ENCODE measurements at regions not wholly inside any gene's neighbourhood (a gene's known extent, or its start where the extent isn't known, plus 50 kb on each side); places are given as distances from the start of the nearest gene placed in this dataset.
A peak's percentile ranks its signal among the peaks of the same experiment; 100 is the strongest.

DNA sequence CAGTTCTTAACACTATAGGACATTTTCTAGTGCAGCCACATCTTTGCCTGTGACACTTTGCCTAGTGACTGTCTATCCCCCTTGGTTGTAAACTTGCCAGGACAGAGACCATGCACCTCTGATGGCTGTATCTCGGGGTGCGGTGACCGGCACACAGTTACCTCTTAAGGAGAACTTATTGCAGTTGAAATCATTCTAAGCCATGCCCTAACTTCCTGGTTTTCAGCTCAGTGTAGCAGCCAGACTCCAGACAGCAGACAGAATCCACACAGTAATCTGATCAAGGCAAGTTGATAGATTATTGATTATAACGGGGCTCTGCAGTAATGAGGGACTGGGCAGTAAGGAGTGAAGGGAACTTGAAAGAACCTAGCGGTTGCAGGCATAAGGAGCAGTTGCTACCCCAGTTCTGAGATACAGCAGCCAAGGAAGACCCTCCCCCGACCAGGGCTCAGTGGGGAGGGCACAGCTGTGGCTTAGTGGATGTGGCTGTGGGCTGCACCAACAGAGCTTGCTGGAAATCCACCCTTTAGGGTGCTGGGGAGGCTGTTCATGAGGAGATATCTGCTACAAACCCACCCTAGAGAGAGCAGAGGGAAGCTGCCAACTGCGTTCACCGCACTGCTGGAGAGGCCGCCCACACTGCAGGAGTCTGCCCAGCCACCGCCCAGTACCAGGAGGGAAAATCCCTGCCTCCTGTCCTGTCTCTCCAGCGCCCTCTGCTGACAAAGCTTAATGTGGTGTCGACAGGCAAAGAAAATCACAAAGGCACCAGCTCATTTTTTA lies 58.2 kb upstream of the BEGAIN start:
- no peak overlapping the region for H3K9ac ChIP-seq (ENCODE audit: low read length)
- no peak overlapping the region for H3K4me2 ChIP-seq (ENCODE audit: low read depth, low read length, poor library complexity, severe bottlenecking)
- no peaks in the 10 kb centered on the region for H3K4me1 ChIP-seq (ENCODE audit: low read length)
- H3K27ac ChIP-seq (ENCODE audit: low read length) = no peak overlapping the region
- no peaks in the 10 kb centered on the region for H3K79me2 ChIP-seq (ENCODE audit: low read length)
- no peak overlapping the region for H2AFZ ChIP-seq (ENCODE audit: low read length)
- no peaks in the 10 kb centered on the region for H3K27me3 ChIP-seq (ENCODE audit: low read length)
- H4K20me1 ChIP-seq (ENCODE audit: insufficient read depth, low read depth, low read length) = 0 out of 2 replicates have a peak, but pooled peaks cover 3% of the 10 kb centered on the region
- H3K9me3 ChIP-seq (ENCODE audit: low read length) = 0 out of 2 replicates have a peak, but pooled peaks cover 2% of the 10 kb centered on the region
- no peaks in the 10 kb centered on the region for H3K9me2 ChIP-seq (replicated peaks; ENCODE audit: insufficient read depth, low read length)
- no peaks in the 10 kb centered on the region for H3K36me3 ChIP-seq (ENCODE audit: insufficient read depth, low read length)
- H3K4me3 ChIP-seq (ENCODE audit: low read length) = no peak overlapping the region
- peak; percentile 88 for DNase-seq

DNA sequence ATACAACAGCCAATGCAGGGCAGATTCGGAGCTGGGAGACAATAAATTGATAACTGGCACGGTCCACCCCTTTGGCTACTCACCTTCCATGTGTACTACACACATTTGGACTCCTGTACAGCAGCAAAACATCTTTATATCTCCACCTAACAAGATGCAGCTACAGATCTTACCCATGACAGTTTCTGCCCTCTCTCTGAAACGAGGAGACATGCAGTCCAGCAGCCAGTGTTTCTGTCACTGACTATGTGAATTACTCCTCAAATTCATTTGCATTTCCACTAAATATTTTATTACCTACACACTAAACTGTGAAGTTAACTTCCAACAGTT lies 58.7 kb upstream of the BEGAIN start:
- no peaks in the 10 kb centered on the region for H3K79me2 ChIP-seq (ENCODE audit: low read length)
- no peaks in the 10 kb centered on the region for H3K4me1 ChIP-seq (ENCODE audit: low read length)
- H3K27ac ChIP-seq (ENCODE audit: low read length) = no peak overlapping the region
- H3K9me2 ChIP-seq (replicated peaks; ENCODE audit: insufficient read depth, low read length) = no peaks in the 10 kb centered on the region
- no peak overlapping the region for H3K4me2 ChIP-seq (ENCODE audit: low read depth, low read length, poor library complexity, severe bottlenecking)
- 0 out of 2 replicates have a peak, but pooled peaks cover 2% of the 10 kb centered on the region for H3K9me3 ChIP-seq (ENCODE audit: low read length)
- H3K9ac ChIP-seq (ENCODE audit: low read length) = no peak overlapping the region
- DNase-seq = no peak
- H3K27me3 ChIP-seq (ENCODE audit: low read length) = no peaks in the 10 kb centered on the region
- H3K36me3 ChIP-seq (ENCODE audit: insufficient read depth, low read length) = no peaks in the 10 kb centered on the region
- H3K4me3 ChIP-seq (ENCODE audit: low read length) = no peak overlapping the region
- H2AFZ ChIP-seq (ENCODE audit: low read length) = no peak overlapping the region
- H4K20me1 ChIP-seq (ENCODE audit: insufficient read depth, low read depth, low read length) = 0 out of 2 replicates have a peak, but pooled peaks cover 3% of the 10 kb centered on the region

DNA sequence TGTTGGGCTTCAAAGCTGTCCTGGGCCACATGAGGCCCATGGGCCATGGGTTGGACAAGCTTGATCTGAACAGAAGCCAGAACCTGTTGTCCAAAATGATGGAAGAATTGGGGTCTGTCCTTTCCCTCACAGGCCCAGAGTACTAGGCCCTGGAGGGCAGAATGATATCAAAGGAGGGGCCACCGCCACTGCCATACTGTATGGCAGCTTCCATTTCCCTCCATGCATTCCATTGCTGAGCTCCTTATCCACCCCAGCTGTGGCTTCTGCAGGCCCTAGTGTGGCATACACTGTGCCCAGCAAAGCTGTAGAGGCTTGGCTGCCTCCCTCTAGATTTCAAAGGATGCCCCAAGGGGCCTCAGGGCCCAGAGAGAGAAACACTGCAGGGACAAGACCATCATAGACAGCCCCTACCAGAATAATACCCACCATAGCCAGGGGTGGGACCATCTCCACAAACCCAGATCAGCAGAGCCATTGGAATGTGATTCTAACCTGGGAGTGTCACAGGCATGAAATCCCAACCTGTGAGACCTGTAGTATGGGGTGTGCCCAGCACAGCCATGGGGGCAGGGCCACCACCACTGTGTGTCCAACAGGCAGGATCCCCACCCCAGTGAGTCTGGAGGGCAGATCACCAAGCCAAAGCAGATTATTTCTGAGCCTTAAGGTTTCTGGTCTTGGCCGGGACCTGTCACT lies 61.4 kb upstream of the BEGAIN start:
- no peak overlapping the region for H3K4me3 ChIP-seq (ENCODE audit: low read length)
- no peaks in the 10 kb centered on the region for H3K27me3 ChIP-seq (ENCODE audit: low read length)
- no peaks in the 10 kb centered on the region for H3K79me2 ChIP-seq (ENCODE audit: low read length)
- H3K4me1 ChIP-seq (ENCODE audit: low read length) = no peaks in the 10 kb centered on the region
- DNase-seq = no peak
- 0 out of 2 replicates have a peak, but pooled peaks cover 6% of the 10 kb centered on the region for H4K20me1 ChIP-seq (ENCODE audit: insufficient read depth, low read depth, low read length)
- no peak overlapping the region for H2AFZ ChIP-seq (ENCODE audit: low read length)
- H3K27ac ChIP-seq (ENCODE audit: low read length) = no peak overlapping the region
- 0 out of 2 replicates have a peak, but pooled peaks cover 2% of the 10 kb centered on the region for H3K9me3 ChIP-seq (ENCODE audit: low read length)
- no peaks in the 10 kb centered on the region for H3K9me2 ChIP-seq (replicated peaks; ENCODE audit: insufficient read depth, low read length)
- H3K36me3 ChIP-seq (ENCODE audit: insufficient read depth, low read length) = no peaks in the 10 kb centered on the region
- H3K9ac ChIP-seq (ENCODE audit: low read length) = no peak overlapping the region
- no peak overlapping the region for H3K4me2 ChIP-seq (ENCODE audit: low read depth, low read length, poor library complexity, severe bottlenecking)

GRCh38 chr14:100649173-100649519 lies 61.9 kb upstream of the BEGAIN start:
- H3K27me3 ChIP-seq (ENCODE audit: low read length) = no peaks in the 10 kb centered on the region
- no peaks in the 10 kb centered on the region for H3K4me1 ChIP-seq (ENCODE audit: low read length)
- no peaks in the 10 kb centered on the region for H3K9me2 ChIP-seq (replicated peaks; ENCODE audit: insufficient read depth, low read length)
- no peak overlapping the region for H3K4me3 ChIP-seq (ENCODE audit: low read length)
- H3K9me3 ChIP-seq (ENCODE audit: low read length) = 0 out of 2 replicates have a peak, but pooled peaks cover 2% of the 10 kb centered on the region
- no peak overlapping the region for H2AFZ ChIP-seq (ENCODE audit: low read length)
- H3K36me3 ChIP-seq (ENCODE audit: insufficient read depth, low read length) = no peaks in the 10 kb centered on the region
- no peak overlapping the region for H3K9ac ChIP-seq (ENCODE audit: low read length)
- H3K27ac ChIP-seq (ENCODE audit: low read length) = no peak overlapping the region
- no peak for DNase-seq
- H3K79me2 ChIP-seq (ENCODE audit: low read length) = no peaks in the 10 kb centered on the region
- H4K20me1 ChIP-seq (ENCODE audit: insufficient read depth, low read depth, low read length) = 0 out of 2 replicates have a peak, but pooled peaks cover 6% of the 10 kb centered on the region
- H3K4me2 ChIP-seq (ENCODE audit: low read depth, low read length, poor library complexity, severe bottlenecking) = no peak overlapping the region

DNA sequence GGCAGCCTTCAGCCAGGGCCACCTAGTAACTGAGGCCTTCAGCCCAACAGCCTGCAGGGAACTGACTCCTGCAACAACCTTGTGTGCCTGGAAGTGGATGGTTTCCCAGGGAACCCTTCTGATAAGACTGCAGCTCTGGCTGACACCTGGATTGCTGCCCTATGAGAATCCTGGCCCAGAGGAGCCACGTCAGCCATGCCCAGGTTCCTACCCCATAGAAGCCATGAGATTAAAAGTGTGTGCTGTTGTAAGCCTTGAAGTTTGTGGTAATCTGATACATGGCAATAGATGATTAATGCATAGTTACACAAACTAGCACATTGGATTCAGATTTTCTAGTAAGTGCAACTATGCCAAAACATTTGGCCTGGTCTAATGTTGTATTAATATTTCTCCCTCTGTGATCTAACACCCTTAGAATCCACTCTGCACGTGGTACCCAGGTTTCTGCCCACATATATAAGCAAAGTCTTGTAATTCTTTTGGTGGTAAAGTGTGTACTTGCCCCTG lies 64.8 kb upstream of the BEGAIN start:
- H3K9me3 ChIP-seq (ENCODE audit: low read length) = no peaks in the 10 kb centered on the region
- H3K4me3 ChIP-seq (ENCODE audit: low read length) = no peak overlapping the region
- H3K79me2 ChIP-seq (ENCODE audit: low read length) = no peaks in the 10 kb centered on the region
- H3K27ac ChIP-seq (ENCODE audit: low read length) = no peak overlapping the region
- H3K4me1 ChIP-seq (ENCODE audit: low read length) = no peaks in the 10 kb centered on the region
- H3K9me2 ChIP-seq (replicated peaks; ENCODE audit: insufficient read depth, low read length) = no peaks in the 10 kb centered on the region
- no peaks in the 10 kb centered on the region for H3K36me3 ChIP-seq (ENCODE audit: insufficient read depth, low read length)
- H2AFZ ChIP-seq (ENCODE audit: low read length) = no peak overlapping the region
- no peak overlapping the region for H3K4me2 ChIP-seq (ENCODE audit: low read depth, low read length, poor library complexity, severe bottlenecking)
- no peaks in the 10 kb centered on the region for H3K27me3 ChIP-seq (ENCODE audit: low read length)
- no peak for DNase-seq
- no peak overlapping the region for H3K9ac ChIP-seq (ENCODE audit: low read length)
- 0 out of 2 replicates have a peak, but pooled peaks cover 6% of the 10 kb centered on the region for H4K20me1 ChIP-seq (ENCODE audit: insufficient read depth, low read depth, low read length)

- Histone ChIP-seq H3K9ac (ENCODE audit: low read length) (no peak overlapping the region), H3K27me3 (ENCODE audit: low read length) (no peaks in the 10 kb centered on the region), H3K4me2 (ENCODE audit: low read depth, low read length, poor library complexity, severe bottlenecking) (no peak overlapping the region), H2AFZ (ENCODE audit: low read length) (no peak overlapping the region), H3K4me1 (ENCODE audit: low read length) (no peaks in the 10 kb centered on the region), H3K36me3 (ENCODE audit: insufficient read depth, low read length) (no peaks in the 10 kb centered on the region), H3K9me3 (ENCODE audit: low read length) (no peaks in the 10 kb centered on the region), H3K27ac (ENCODE audit: low read length) (no peak overlapping the region), H4K20me1 (ENCODE audit: insufficient read depth, low read depth, low read length) (0 out of 2 replicates have a peak, but pooled peaks cover 6% of the 10 kb centered on the region), H3K79me2 (ENCODE audit: low read length) (no peaks in the 10 kb centered on the region), H3K4me3 (ENCODE audit: low read length) (no peak overlapping the region), H3K9me2 (replicated peaks; ENCODE audit: insufficient read depth, low read length) (no peaks in the 10 kb centered on the region)
- no peak for DNase-seq
These were observed 65.5 kb upstream of the BEGAIN start for GRCh38 chr14:100652744-100653143.

GRCh38 chr14:100653409-100653808 lies 66.2 kb upstream of the BEGAIN start:
- Histone ChIP-seq H2AFZ (ENCODE audit: low read length) (no peak overlapping the region), H3K9me3 (ENCODE audit: low read length) (no peaks in the 10 kb centered on the region), H3K4me1 (ENCODE audit: low read length) (no peaks in the 10 kb centered on the region), H3K27me3 (ENCODE audit: low read length) (no peaks in the 10 kb centered on the region), H3K36me3 (ENCODE audit: insufficient read depth, low read length) (no peaks in the 10 kb centered on the region), H3K27ac (ENCODE audit: low read length) (no peak overlapping the region), H3K9ac (ENCODE audit: low read length) (no peak overlapping the region), H3K9me2 (replicated peaks; ENCODE audit: insufficient read depth, low read length) (no peaks in the 10 kb centered on the region), H3K4me3 (ENCODE audit: low read length) (no peak overlapping the region), H3K4me2 (ENCODE audit: low read depth, low read length, poor library complexity, severe bottlenecking) (no peak overlapping the region), H3K79me2 (ENCODE audit: low read length) (no peaks in the 10 kb centered on the region), H4K20me1 (ENCODE audit: insufficient read depth, low read depth, low read length) (0 out of 2 replicates have a peak, but pooled peaks cover 6% of the 10 kb centered on the region)
- DNase-seq = peak; percentile 70

DNA sequence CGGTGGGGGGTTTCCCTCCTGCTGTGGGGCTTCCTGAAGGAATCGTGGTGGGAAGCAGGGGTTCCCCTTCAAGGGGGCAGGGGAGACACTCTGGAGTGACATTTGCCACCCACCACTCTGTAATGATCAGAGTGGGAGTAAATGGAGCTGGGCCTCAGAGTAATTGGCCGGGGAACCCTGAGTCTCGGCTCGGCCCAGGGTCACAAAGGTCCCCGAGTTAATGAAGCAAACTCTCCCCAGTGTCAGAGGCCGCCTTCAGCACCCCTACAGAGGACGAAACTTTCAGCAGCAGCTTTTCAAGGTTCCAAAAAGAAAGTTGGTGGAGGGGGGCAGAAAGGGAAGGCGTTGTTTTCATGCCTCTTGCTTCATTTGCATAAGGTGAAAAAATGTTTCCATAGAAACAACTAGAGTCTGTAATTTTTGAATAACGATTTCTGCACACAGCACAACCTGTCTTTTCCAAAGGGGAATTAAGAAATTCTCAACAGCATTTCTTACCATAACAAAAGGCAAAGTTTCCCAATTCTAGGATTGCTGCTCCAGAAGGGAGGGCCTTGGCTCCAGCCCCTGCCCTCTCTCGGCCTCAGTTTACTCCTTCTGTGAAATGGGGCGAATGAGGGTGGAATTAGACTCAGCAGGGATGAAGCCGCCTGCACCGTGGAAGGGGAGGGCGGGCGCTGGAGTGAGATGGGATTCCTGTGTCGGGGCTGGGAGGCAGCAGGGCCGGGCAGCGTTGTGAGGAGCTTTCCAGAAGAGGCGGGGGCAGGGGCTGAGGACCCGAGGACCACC lies 67.0 kb upstream of the BEGAIN start:
- DNase-seq = no peak
- Histone ChIP-seq H3K4me3 (ENCODE audit: low read length) (no peak overlapping the region), H3K27ac (ENCODE audit: low read length) (no peak overlapping the region), H4K20me1 (ENCODE audit: insufficient read depth, low read depth, low read length) (0 out of 2 replicates have a peak, but pooled peaks cover 3% of the 10 kb centered on the region), H3K4me2 (ENCODE audit: low read depth, low read length, poor library complexity, severe bottlenecking) (no peak overlapping the region), H3K4me1 (ENCODE audit: low read length) (no peaks in the 10 kb centered on the region), H3K36me3 (ENCODE audit: insufficient read depth, low read length) (no peaks in the 10 kb centered on the region), H3K9me3 (ENCODE audit: low read length) (no peaks in the 10 kb centered on the region), H3K9ac (ENCODE audit: low read length) (no peak overlapping the region), H2AFZ (ENCODE audit: low read length) (no peak overlapping the region), H3K9me2 (replicated peaks; ENCODE audit: insufficient read depth, low read length) (no peaks in the 10 kb centered on the region), H3K79me2 (ENCODE audit: low read length) (no peaks in the 10 kb centered on the region), H3K27me3 (ENCODE audit: low read length) (no peaks in the 10 kb centered on the region)
